ENCODE measurements at regions not wholly inside any gene's neighbourhood (a gene's known extent, or its start where the extent isn't known, plus 50 kb on each side); places are given as distances from the start of the nearest gene placed in this dataset.
"Not testable (repeated sequence)": the region's sequence is repeated elsewhere in the genome, so short reads cannot be mapped to it uniquely, and the experiment has no call there.

- no peak for TF ChIP-seq EZH2 (IDR thresholded peaks at IDR 0.05; ENCODE audit: low read length, missing control alignments)
- TF ChIP-seq CTCF (conservative IDR thresholded peaks at IDR 0.05 in 1 of 2, IDR thresholded peaks at IDR 0.05 in 1 of 2; ENCODE audit: low read depth in 1 of 2, low read length in 2 of 2) = no peak
- Histone ChIP-seq H3K4me3 (replicated peaks in 1 of 4; ENCODE audit: control extremely low read depth in 1 of 4, insufficient read depth in 1 of 4, low read depth in 3 of 4, low read length in 4 of 4) (no peak overlapping the region), H3K4me2 (ENCODE audit: extremely low read depth, insufficient read depth, low read length) (no peak overlapping the region), H2AFZ (ENCODE audit: low read length) (no peak overlapping the region), H3K9ac (ENCODE audit: insufficient read depth, low read length) (no peak overlapping the region), H4K20me1 (ENCODE audit: control insufficient read depth, extremely low read depth, insufficient read depth, low read length) (no peaks in the 10 kb centered on the region), H3K27ac (ENCODE audit: insufficient read depth, low read length) (no peak overlapping the region), H3K36me3 (ENCODE audit: control insufficient read depth, insufficient read depth, low read length) (no peaks in the 10 kb centered on the region), H3K4me1 (ENCODE audit: control insufficient read depth, extremely low read depth, insufficient read depth, low read length) (no peaks in the 10 kb centered on the region), H3K79me2 (ENCODE audit: control insufficient read depth, insufficient read depth, low read length) (no peaks in the 10 kb centered on the region), H3K27me3 (ENCODE audit: control insufficient read depth, insufficient read depth, low read length) (no peaks in the 10 kb centered on the region), H3K9me3 (ENCODE audit: control insufficient read depth, insufficient read depth, low read depth, low read length) (no peaks in the 10 kb centered on the region)
- no peak for DNase-seq (ENCODE audit: low read depth in 2 of 2)
These were observed 463.4 kb downstream of the TMEM121 start for GRCh38 chr14:105989566-105990302.

GRCh38 chr14:105991677-105992076, 465.3 kb downstream of the TMEM121 start:
- not testable (repeated sequence) for H3K9ac ChIP-seq (ENCODE audit: insufficient read depth, low read length); H2AFZ ChIP-seq (ENCODE audit: low read length); H3K9me3 ChIP-seq (ENCODE audit: control insufficient read depth, insufficient read depth, low read depth, low read length); H3K27me3 ChIP-seq (ENCODE audit: control insufficient read depth, insufficient read depth, low read length); H3K36me3 ChIP-seq (ENCODE audit: control insufficient read depth, insufficient read depth, low read length); H3K27ac ChIP-seq (ENCODE audit: insufficient read depth, low read length); H3K79me2 ChIP-seq (ENCODE audit: control insufficient read depth, insufficient read depth, low read length); DNase-seq (ENCODE audit: low read depth in 2 of 2); H3K4me1 ChIP-seq (ENCODE audit: control insufficient read depth, extremely low read depth, insufficient read depth, low read length); H3K4me2 ChIP-seq (ENCODE audit: extremely low read depth, insufficient read depth, low read length); H3K4me3 ChIP-seq (replicated peaks in 1 of 4; ENCODE audit: control extremely low read depth in 1 of 4, insufficient read depth in 1 of 4, low read depth in 3 of 4, low read length in 4 of 4); H4K20me1 ChIP-seq (ENCODE audit: control insufficient read depth, extremely low read depth, insufficient read depth, low read length)

DNA sequence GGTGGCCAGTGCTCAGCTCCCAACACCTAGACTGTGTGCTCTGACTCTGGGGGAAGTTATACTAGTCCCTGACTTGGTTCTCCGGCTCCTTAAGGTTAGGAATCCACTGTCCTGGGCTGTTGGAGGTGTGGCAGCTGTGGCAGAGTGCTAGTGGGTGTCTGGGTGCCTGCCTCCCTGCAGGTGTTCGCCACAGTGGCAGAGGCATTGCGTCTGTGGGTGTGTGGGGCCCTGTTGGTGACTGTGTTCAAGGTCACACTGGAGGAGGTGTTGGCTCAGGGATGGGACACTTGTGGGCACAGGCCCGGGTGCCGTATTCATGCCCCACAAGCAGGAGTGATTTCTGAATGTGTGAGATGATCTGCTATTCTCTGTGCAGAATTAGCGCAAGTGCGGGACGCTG, 467.4 kb downstream of the TMEM121 start:
- H3K27ac ChIP-seq (ENCODE audit: insufficient read depth, low read length) = no peak overlapping the region
- DNase-seq (ENCODE audit: low read depth in 2 of 2) = no peak
- no peaks in the 10 kb centered on the region for H3K36me3 ChIP-seq (ENCODE audit: control insufficient read depth, insufficient read depth, low read length)
- TF ChIP-seq CTCF (conservative IDR thresholded peaks at IDR 0.05 in 1 of 2, IDR thresholded peaks at IDR 0.05 in 1 of 2; ENCODE audit: low read depth in 1 of 2, low read length in 2 of 2) = no peak
- no peak for TF ChIP-seq EZH2 (IDR thresholded peaks at IDR 0.05; ENCODE audit: low read length, missing control alignments)
- H4K20me1 ChIP-seq (ENCODE audit: control insufficient read depth, extremely low read depth, insufficient read depth, low read length) = no peaks in the 10 kb centered on the region
- no peaks in the 10 kb centered on the region for H3K4me1 ChIP-seq (ENCODE audit: control insufficient read depth, extremely low read depth, insufficient read depth, low read length)
- no peak overlapping the region for H3K9ac ChIP-seq (ENCODE audit: insufficient read depth, low read length)
- no peak overlapping the region for H3K4me2 ChIP-seq (ENCODE audit: extremely low read depth, insufficient read depth, low read length)
- no peak overlapping the region for H2AFZ ChIP-seq (ENCODE audit: low read length)
- H3K9me3 ChIP-seq (ENCODE audit: control insufficient read depth, insufficient read depth, low read depth, low read length) = no peaks in the 10 kb centered on the region
- H3K27me3 ChIP-seq (ENCODE audit: control insufficient read depth, insufficient read depth, low read length) = no peaks in the 10 kb centered on the region
- no peak overlapping the region for H3K4me3 ChIP-seq (replicated peaks in 1 of 4; ENCODE audit: control extremely low read depth in 1 of 4, insufficient read depth in 1 of 4, low read depth in 3 of 4, low read length in 4 of 4)
- H3K79me2 ChIP-seq (ENCODE audit: control insufficient read depth, insufficient read depth, low read length) = no peaks in the 10 kb centered on the region

GRCh38 chr14:105995011-105995710, 468.8 kb downstream of the TMEM121 start:
- H3K27me3 ChIP-seq (ENCODE audit: control insufficient read depth, insufficient read depth, low read length); H3K79me2 ChIP-seq (ENCODE audit: control insufficient read depth, insufficient read depth, low read length); H3K9me3 ChIP-seq (ENCODE audit: control insufficient read depth, insufficient read depth, low read depth, low read length); H2AFZ ChIP-seq (ENCODE audit: low read length); H3K27ac ChIP-seq (ENCODE audit: insufficient read depth, low read length); H3K4me3 ChIP-seq (replicated peaks in 1 of 4; ENCODE audit: control extremely low read depth in 1 of 4, insufficient read depth in 1 of 4, low read depth in 3 of 4, low read length in 4 of 4); H4K20me1 ChIP-seq (ENCODE audit: control insufficient read depth, extremely low read depth, insufficient read depth, low read length); H3K9ac ChIP-seq (ENCODE audit: insufficient read depth, low read length); DNase-seq (ENCODE audit: low read depth in 2 of 2); H3K4me2 ChIP-seq (ENCODE audit: extremely low read depth, insufficient read depth, low read length); H3K4me1 ChIP-seq (ENCODE audit: control insufficient read depth, extremely low read depth, insufficient read depth, low read length); H3K36me3 ChIP-seq (ENCODE audit: control insufficient read depth, insufficient read depth, low read length): not testable (repeated sequence)

- H2AFZ ChIP-seq (ENCODE audit: low read length); DNase-seq (ENCODE audit: low read depth in 2 of 2); H3K36me3 ChIP-seq (ENCODE audit: control insufficient read depth, insufficient read depth, low read length); H3K79me2 ChIP-seq (ENCODE audit: control insufficient read depth, insufficient read depth, low read length); H3K4me1 ChIP-seq (ENCODE audit: control insufficient read depth, extremely low read depth, insufficient read depth, low read length); H3K9ac ChIP-seq (ENCODE audit: insufficient read depth, low read length); H3K4me2 ChIP-seq (ENCODE audit: extremely low read depth, insufficient read depth, low read length); H4K20me1 ChIP-seq (ENCODE audit: control insufficient read depth, extremely low read depth, insufficient read depth, low read length); H3K27me3 ChIP-seq (ENCODE audit: control insufficient read depth, insufficient read depth, low read length); H3K9me3 ChIP-seq (ENCODE audit: control insufficient read depth, insufficient read depth, low read depth, low read length); H3K4me3 ChIP-seq (replicated peaks in 1 of 4; ENCODE audit: control extremely low read depth in 1 of 4, insufficient read depth in 1 of 4, low read depth in 3 of 4, low read length in 4 of 4); H3K27ac ChIP-seq (ENCODE audit: insufficient read depth, low read length): not testable (repeated sequence)
These were observed 472.2 kb downstream of the TMEM121 start for GRCh38 chr14:105998597-105998996.
